Panc1 (cell line): ENCODE measurements at regions not wholly inside any gene's neighbourhood (a gene's known extent, or its start where the extent isn't known, plus 50 kb on each side); places are given as distances from the start of the nearest gene placed in this dataset.

Experiments used
- POLR2AphosphoS5 ChIP-seq: IDR thresholded peaks from 2 replicates; pipeline ENCODE4 v1.6.1; 2012; ENCODE audit warnings: mild to moderate bottlenecking, low read depth, low read length, moderate library complexity
- REST ChIP-seq, 2 experiments: IDR thresholded peaks; 2 replicates each; pipeline ENCODE4 v1.6.1; 2011 to 2012; ENCODE audit warnings: low read depth in 2 of 2, control low read depth in 1 of 2, low read length in 1 of 2, mild to moderate bottlenecking in 1 of 2, moderate library complexity in 1 of 2; ENCODE audit not compliant: insufficient read depth in 1 of 2
- SIN3A ChIP-seq: IDR thresholded peaks from 2 replicates; pipeline ENCODE4 v1.6.1; 2012; ENCODE audit warnings: low read depth, mild to moderate bottlenecking, low read length, moderate library complexity, borderline replicate concordance; ENCODE audit not compliant: insufficient read depth
- TF ChIP-seq, protein P1 (sequence below): fragments of 450-650 bp; IDR thresholded peaks from 2 replicates; pipeline ENCODE4 v1.5.1; 2017; ENCODE audit warnings: mild to moderate bottlenecking

GRCh38 chr2:16250886-16251285 lies 310.5 kb downstream of the MYCN start:
- TF ChIP-seq, protein P1, sequence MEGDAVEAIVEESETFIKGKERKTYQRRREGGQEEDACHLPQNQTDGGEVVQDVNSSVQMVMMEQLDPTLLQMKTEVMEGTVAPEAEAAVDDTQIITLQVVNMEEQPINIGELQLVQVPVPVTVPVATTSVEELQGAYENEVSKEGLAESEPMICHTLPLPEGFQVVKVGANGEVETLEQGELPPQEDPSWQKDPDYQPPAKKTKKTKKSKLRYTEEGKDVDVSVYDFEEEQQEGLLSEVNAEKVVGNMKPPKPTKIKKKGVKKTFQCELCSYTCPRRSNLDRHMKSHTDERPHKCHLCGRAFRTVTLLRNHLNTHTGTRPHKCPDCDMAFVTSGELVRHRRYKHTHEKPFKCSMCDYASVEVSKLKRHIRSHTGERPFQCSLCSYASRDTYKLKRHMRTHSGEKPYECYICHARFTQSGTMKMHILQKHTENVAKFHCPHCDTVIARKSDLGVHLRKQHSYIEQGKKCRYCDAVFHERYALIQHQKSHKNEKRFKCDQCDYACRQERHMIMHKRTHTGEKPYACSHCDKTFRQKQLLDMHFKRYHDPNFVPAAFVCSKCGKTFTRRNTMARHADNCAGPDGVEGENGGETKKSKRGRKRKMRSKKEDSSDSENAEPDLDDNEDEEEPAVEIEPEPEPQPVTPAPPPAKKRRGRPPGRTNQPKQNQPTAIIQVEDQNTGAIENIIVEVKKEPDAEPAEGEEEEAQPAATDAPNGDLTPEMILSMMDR, result no peak
- TF ChIP-seq POLR2AphosphoS5 (no peak), REST (IDR thresholded peaks at IDR 0.05; ENCODE audit: insufficient read depth in 1 of 2, low read depth in 2 of 2, low read length in 1 of 2) (no peak), SIN3A (no peak)
